ENCODE measurements at regions not wholly inside any gene's neighbourhood (a gene's known extent, or its start where the extent isn't known, plus 50 kb on each side); places are given as distances from the start of the nearest gene placed in this dataset.

- no peak for DNase-seq (ENCODE audit: low read depth, low spot score)
Observed at GRCh38 chr11:11010624-11011127, 152.8 kb upstream of the ZBED5 start.

GRCh38 chr11:11009179-11009578, 151.3 kb upstream of the ZBED5 start:
- no peak for DNase-seq (ENCODE audit: low read depth, low spot score)

GRCh38 chr11:11004069-11004468, 146.2 kb upstream of the ZBED5 start:
- no peak for DNase-seq (ENCODE audit: low read depth, low spot score)

GRCh38 chr11:11003226-11003625, 145.4 kb upstream of the ZBED5 start:
- no peak for DNase-seq (ENCODE audit: low read depth, low spot score)

- no peak for DNase-seq (ENCODE audit: low read depth, low spot score)
Observed at GRCh38 chr11:11000579-11001283, 142.9 kb upstream of the ZBED5 start.

GRCh38 chr11:10998674-10999073, 140.8 kb upstream of the ZBED5 start:
- DNase-seq (ENCODE audit: low read depth, low spot score): no peak

- DNase-seq (ENCODE audit: low read depth, low spot score): no peak
Observed at GRCh38 chr11:10996678-10997077, 138.8 kb upstream of the ZBED5 start.

- DNase-seq (ENCODE audit: low read depth, low spot score): no peak
Observed at GRCh38 chr11:10993640-10994039, 135.8 kb upstream of the ZBED5 start.

GRCh38 chr11:10993186-10993585, 135.3 kb upstream of the ZBED5 start:
- DNase-seq (ENCODE audit: low read depth, low spot score): no peak

GRCh38 chr11:10991393-10991792, 133.5 kb upstream of the ZBED5 start:
- DNase-seq (ENCODE audit: low read depth, low spot score): no peak

GRCh38 chr11:10990637-10991193, 132.9 kb upstream of the ZBED5 start:
- no peak for DNase-seq (ENCODE audit: low read depth, low spot score)

- DNase-seq (ENCODE audit: low read depth, low spot score): no peak
Observed at GRCh38 chr11:10990160-10990559, 132.3 kb upstream of the ZBED5 start.

GRCh38 chr11:10986006-10986405, 128.2 kb upstream of the ZBED5 start:
- no peak for DNase-seq (ENCODE audit: low read depth, low spot score)

GRCh38 chr11:10984742-10985141, 126.9 kb upstream of the ZBED5 start:
- DNase-seq (ENCODE audit: low read depth, low spot score): no peak

GRCh38 chr11:10984250-10984649, 126.4 kb upstream of the ZBED5 start:
- DNase-seq (ENCODE audit: low read depth, low spot score): no peak

- no peak for DNase-seq (ENCODE audit: low read depth, low spot score)
Observed at GRCh38 chr11:10982704-10983510, 125.1 kb upstream of the ZBED5 start.

- DNase-seq (ENCODE audit: low read depth, low spot score): no peak
Observed at GRCh38 chr11:10979529-10979928, 121.7 kb upstream of the ZBED5 start.

- DNase-seq (ENCODE audit: low read depth, low spot score): no peak
Observed at GRCh38 chr11:10978198-10978597, 120.3 kb upstream of the ZBED5 start.

- DNase-seq (ENCODE audit: low read depth, low spot score): no peak
Observed at GRCh38 chr11:10975287-10975721, 117.5 kb upstream of the ZBED5 start.

GRCh38 chr11:10973416-10973815, 115.6 kb upstream of the ZBED5 start:
- no peak for DNase-seq (ENCODE audit: low read depth, low spot score)

- no peak for DNase-seq (ENCODE audit: low read depth, low spot score)
Observed at GRCh38 chr11:10970926-10971325, 113.1 kb upstream of the ZBED5 start.

GRCh38 chr11:10969387-10969786, 111.5 kb upstream of the ZBED5 start:
- DNase-seq (ENCODE audit: low read depth, low spot score): no peak

Measured in pulmonary artery endothelial cell (primary cell).